ENCODE measurements at regions not wholly inside any gene's neighbourhood (a gene's known extent, or its start where the extent isn't known, plus 50 kb on each side); places are given as distances from the start of the nearest gene placed in this dataset.

DNA sequence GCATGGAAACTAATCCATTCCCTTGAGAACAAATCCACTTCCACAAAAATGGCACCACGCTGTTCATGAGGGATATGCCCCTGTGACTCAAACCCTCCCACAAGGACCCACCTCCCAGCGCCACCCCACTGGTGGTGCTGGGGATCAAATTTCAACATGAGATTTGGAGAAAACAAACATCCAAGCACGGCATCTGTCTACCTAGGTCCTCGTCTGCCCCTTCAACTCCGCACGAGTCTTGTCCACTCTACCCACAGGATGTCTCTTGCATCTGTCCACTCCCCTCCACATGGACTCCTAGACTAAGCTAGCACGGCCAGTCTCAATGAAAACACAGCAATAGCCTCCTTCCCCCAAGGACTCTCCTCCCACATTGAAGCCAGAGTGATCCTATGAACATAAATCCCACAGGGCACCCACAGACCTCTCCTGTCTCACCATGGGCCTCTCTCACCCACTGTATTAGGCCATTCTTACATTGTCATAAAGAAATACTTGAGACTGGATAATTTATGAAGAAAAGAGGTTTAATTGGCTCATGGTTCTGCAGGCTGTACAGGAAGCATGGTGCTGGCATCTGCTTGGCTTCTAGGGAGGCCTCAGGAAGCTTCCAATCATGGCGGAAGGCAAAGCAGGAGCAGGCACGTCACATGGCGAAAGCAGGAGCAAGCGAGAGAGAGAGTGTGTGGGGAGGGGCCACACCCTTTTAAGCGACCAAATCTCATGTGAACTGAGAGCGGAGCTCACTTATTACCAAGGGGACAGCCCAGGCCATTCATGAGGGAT, 101.4 kb downstream of the TOMM20 start:
- no peak overlapping the region for H3K4me3 ChIP-seq (ENCODE audit: low read length)
- TF ChIP-seq, protein P1, sequence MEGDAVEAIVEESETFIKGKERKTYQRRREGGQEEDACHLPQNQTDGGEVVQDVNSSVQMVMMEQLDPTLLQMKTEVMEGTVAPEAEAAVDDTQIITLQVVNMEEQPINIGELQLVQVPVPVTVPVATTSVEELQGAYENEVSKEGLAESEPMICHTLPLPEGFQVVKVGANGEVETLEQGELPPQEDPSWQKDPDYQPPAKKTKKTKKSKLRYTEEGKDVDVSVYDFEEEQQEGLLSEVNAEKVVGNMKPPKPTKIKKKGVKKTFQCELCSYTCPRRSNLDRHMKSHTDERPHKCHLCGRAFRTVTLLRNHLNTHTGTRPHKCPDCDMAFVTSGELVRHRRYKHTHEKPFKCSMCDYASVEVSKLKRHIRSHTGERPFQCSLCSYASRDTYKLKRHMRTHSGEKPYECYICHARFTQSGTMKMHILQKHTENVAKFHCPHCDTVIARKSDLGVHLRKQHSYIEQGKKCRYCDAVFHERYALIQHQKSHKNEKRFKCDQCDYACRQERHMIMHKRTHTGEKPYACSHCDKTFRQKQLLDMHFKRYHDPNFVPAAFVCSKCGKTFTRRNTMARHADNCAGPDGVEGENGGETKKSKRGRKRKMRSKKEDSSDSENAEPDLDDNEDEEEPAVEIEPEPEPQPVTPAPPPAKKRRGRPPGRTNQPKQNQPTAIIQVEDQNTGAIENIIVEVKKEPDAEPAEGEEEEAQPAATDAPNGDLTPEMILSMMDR (conservative IDR thresholded peaks at IDR 0.05; ENCODE audit: low read depth, low read length): no peak
- no peak for DNase-seq (ENCODE audit: low read depth)

DNA sequence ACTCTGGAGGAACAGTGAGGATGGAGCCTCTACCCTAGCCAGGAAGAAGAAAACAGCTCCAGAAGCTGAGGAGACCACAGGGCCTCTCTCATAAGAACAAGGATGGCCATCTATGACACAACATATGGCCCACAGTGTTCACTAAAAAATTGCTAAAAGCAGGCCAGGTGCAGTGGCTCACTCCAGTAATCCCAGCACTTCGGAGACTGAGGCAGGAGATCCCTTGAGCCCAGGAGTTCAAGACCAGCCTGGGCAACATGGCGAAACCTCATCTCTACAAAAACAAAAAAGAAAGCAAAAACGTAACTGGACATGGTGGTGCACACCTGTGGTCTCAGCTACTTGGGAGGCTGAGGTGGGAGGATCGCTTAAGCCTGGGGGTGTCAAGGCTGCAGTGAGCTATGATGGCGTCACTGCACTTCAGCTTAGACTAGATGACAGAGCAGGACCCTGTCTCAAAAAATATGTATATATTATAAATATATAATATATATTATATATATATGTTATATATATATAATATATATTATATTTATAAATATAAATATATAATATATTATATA, 103.1 kb downstream of the TOMM20 start:
- TF ChIP-seq, protein P1 (conservative IDR thresholded peaks at IDR 0.05; ENCODE audit: low read depth, low read length): no peak
- H3K4me3 ChIP-seq (ENCODE audit: low read length): no peak overlapping the region
- DNase-seq (ENCODE audit: low read depth): no peak

DNA sequence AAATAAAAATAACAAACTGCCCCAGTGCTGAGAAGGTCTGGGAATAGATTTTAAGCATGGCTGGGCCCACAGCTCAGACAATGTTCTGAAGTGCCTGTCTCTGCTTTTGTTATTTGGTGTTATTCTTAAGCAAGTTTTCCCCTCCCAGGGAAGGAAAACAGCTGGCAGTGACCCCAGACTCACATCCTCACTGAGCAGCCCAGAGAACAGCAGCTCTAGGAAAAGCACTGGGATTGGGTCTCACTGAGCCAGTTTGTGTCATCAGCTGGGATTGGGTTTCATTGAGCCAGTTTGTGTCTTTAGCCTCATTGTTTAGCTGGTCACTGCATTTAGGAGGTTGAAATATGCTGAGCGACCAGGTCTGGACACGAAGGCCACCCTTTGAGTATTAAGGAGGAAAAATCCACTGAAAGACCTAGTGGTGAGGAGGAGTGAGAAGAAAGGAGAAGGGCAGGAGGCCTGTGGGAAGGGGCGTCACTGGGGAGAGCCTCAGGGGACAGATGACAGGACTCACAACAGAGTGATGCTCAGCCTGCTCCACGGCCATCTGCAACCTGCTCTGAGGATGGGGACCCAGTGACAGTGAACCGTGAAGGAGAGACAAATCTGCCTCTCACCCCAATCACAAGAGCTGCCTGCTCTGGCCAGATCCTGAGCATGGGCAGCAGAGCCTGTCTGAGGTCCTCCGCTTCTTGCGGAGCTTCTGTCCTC, 103.8 kb downstream of the TOMM20 start:
- TF ChIP-seq, protein P1 (conservative IDR thresholded peaks at IDR 0.05; ENCODE audit: low read depth, low read length): no peak

DNA sequence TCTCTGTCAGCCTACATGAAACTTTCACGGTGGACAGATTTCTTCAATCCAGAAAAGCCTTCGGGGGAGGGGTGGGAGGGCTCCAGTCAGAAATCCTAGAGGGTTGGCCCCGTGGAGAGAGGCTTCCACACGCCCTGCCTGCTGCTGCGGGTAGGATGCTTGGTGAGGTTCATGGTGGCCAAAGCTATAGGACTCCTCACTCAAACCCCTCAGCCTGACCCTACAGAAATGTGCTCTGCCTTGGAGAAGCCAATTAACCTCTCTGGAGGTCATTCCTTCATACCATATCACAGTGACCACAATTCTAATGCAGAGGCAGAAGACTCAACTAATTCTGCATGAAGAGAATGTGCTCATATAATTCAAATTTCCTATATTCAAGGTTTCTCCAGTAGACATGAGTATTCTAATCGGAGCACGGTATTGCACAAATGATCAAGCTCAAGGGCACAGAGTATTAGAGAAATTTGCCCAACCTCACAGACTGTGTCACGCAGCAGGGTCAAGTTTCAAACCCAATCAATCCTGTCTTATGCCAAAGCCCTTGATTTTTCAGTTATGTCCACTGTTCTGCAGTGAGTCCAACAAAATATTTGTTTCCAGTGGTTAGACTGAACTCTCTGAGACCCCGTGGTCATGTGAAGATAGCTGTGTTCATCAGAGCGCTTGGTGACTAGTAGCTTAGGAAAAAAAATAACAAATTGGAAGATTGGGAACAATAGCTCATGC, 104.8 kb downstream of the TOMM20 start:
- DNase-seq (ENCODE audit: low read depth): no peak
- TF ChIP-seq, protein P1 (conservative IDR thresholded peaks at IDR 0.05; ENCODE audit: low read depth, low read length): no peak
- H3K4me3 ChIP-seq (ENCODE audit: low read length): no peak overlapping the region

More for the DNA sequence above, 103.8 kb downstream of the TOMM20 start:
- no peak for DNase-seq (ENCODE audit: low read depth)
- H3K4me3 ChIP-seq (ENCODE audit: low read length): no peak overlapping the region

DNA sequence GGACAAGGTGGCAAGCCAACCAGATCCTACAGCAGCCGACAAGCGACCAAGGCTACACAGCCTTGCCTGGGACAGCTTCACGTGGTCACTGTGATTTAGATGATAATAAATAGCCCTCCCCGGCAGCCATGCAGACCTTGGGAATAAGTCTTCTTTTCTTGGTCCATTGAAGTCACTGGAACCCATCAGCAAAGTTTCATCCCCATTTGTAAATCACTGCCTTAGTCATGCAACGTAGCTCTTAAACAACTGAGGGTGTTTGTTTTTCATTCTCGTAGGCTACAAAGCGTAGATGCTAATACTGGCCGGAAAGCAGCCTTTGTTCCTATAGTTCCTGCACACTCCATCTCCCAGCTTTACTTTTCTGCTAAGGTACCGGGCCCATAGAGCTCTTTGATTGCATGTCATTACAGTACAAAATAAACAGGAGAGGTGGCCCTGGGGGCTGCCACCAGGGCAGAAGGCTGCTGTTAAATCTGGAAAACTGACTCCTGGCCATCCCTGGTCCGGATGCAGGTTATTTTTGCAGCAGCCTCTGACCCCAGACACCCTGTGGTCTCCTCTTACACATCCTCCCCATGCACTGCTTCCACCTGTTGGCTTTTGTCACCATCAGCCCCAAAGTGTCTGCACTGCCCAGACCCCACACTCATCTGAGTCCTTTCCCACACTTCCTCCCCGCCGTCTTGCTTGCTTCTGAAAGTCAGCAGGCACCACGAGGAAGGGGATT, 105.5 kb downstream of the TOMM20 start:
- DNase-seq (ENCODE audit: low read depth): no peak
- no peak overlapping the region for H3K4me3 ChIP-seq (ENCODE audit: low read length)
- TF ChIP-seq, protein P1 (conservative IDR thresholded peaks at IDR 0.05; ENCODE audit: low read depth, low read length): no peak

DNA sequence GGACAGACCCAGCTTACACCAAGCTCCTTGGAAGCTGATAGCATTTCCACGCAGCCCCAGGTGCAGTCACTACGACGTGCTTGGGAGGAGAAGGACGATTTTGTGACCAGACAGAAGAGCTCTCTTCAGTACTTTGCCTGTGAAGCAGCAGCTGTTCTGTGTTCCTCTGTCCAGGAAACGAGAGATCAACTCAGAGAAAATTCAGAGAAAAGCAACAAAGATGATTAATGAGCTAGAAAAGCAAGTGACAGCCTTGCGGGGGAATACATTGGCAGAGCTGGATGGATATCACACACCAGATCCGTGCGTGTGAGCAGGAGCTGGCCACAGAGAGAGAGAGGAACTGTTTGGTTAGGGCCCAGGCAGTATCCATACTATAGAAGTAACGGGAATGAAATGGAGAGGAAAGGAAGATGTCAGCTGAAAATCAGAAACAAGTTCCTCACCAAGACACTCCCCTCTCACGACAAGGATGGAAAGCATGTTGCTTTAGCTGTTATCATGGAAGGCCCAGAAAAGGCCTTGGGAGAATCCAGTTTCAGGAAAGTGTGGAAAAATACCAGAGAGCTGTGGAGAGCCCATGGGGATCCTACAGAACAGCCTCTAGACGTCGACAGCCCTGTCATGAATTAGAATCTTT, 106.2 kb downstream of the TOMM20 start:
- DNase-seq (ENCODE audit: low read depth): no peak
- TF ChIP-seq, protein P1 (conservative IDR thresholded peaks at IDR 0.05; ENCODE audit: low read depth, low read length): no peak
- H3K4me3 ChIP-seq (ENCODE audit: low read length): no peak overlapping the region

Measured in retinal pigment epithelial cell (primary cell).